ENCODE measurements at regions not wholly inside any gene's neighbourhood (a gene's known extent, or its start where the extent isn't known, plus 50 kb on each side); places are given as distances from the start of the nearest gene placed in this dataset.

DNA sequence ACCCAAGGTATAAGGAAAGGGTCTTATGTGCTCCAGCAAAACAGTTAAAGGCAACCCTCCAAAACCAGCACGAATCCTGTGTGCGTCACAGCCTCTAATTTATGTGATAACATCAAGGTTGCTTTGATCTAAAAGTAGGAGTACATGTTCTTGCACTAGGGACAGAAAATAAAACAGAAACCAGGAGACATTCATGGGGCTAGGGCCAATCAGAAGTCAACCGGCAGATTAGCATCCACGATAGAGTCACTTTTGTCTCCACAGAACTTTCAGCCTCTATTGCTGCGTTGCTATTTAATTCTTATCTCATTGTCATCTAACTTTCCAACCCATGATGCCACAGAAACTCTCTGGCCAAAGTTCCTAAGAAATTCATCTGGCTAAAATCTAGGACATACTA, 178.8 kb upstream of the PTCHD4 start:
- TF ChIP-seq, protein P1, sequence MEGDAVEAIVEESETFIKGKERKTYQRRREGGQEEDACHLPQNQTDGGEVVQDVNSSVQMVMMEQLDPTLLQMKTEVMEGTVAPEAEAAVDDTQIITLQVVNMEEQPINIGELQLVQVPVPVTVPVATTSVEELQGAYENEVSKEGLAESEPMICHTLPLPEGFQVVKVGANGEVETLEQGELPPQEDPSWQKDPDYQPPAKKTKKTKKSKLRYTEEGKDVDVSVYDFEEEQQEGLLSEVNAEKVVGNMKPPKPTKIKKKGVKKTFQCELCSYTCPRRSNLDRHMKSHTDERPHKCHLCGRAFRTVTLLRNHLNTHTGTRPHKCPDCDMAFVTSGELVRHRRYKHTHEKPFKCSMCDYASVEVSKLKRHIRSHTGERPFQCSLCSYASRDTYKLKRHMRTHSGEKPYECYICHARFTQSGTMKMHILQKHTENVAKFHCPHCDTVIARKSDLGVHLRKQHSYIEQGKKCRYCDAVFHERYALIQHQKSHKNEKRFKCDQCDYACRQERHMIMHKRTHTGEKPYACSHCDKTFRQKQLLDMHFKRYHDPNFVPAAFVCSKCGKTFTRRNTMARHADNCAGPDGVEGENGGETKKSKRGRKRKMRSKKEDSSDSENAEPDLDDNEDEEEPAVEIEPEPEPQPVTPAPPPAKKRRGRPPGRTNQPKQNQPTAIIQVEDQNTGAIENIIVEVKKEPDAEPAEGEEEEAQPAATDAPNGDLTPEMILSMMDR (IDR thresholded peaks at IDR 0.05) = no peak
- no peak for TF ChIP-seq POLR2A (IDR thresholded peaks at IDR 0.05)
